ENCODE measurements at regions not wholly inside any gene's neighbourhood (a gene's known extent, or its start where the extent isn't known, plus 50 kb on each side); places are given as distances from the start of the nearest gene placed in this dataset.
"Not testable (repeated sequence)": the region's sequence is repeated elsewhere in the genome, so short reads cannot be mapped to it uniquely, and the experiment has no call there.

GRCh38 chr5:155665361-155665760 lies 651.8 kb downstream of the KIF4B start:
- ATAC-seq = no peak
- TF ChIP-seq ESRRG (CRISPR knock-in tag; IDR thresholded peaks at IDR 0.05) (no peak), OSR1 (CRISPR knock-in tag; IDR thresholded peaks at IDR 0.05) (no peak), TCF4 (CRISPR knock-in tag; IDR thresholded peaks at IDR 0.05; ENCODE audit: borderline replicate concordance) (no peak)

- not testable (repeated sequence) for ATAC-seq
These were observed 655.0 kb upstream of the SGCD start for GRCh38 chr5:155672001-155672400.

DNA sequence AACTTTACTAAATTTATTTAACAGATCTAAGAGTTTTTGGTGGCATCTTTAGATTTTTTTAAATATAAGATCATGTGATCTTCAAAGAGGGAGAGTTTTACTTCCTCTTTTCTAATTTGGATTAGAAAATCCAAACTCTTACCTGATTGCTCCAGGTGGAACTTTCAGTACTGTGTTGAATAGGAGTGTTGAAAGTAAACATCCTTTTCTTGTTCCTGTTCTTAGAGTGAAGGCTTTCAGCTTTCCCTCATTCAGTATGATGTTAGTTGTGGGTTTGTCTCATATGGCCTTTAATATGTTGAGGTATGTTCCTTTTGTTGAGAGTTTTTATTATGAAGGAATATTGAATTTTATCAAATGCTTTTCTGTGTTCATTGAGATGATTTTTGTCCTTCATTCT lies 650.0 kb upstream of the SGCD start:
- no peak for ATAC-seq
- TF ChIP-seq PPARA (CRISPR knock-in tag; IDR thresholded peaks at IDR 0.05; ENCODE audit: borderline replicate concordance) (no peak), SNAI2 (CRISPR knock-in tag; IDR thresholded peaks at IDR 0.05) (no peak), ZNF565 (CRISPR knock-in tag; conservative IDR thresholded peaks at IDR 0.05; ENCODE audit: low read depth) (no peak), ESRRG (CRISPR knock-in tag; IDR thresholded peaks at IDR 0.05) (no peak), ZNF8 (CRISPR knock-in tag; IDR thresholded peaks at IDR 0.05) (no peak), CSDC2 (CRISPR knock-in tag; IDR thresholded peaks at IDR 0.05) (no peak), OSR1 (CRISPR knock-in tag; IDR thresholded peaks at IDR 0.05) (no peak), ZNF70 (CRISPR knock-in tag; IDR thresholded peaks at IDR 0.05) (no peak), BACH2 (CRISPR knock-in tag; IDR thresholded peaks at IDR 0.05; ENCODE audit: borderline replicate concordance) (no peak), ZFP3 (CRISPR knock-in tag; IDR thresholded peaks at IDR 0.05) (no peak), ZC3H10 (CRISPR knock-in tag; IDR thresholded peaks at IDR 0.05) (no peak), TCF4 (CRISPR knock-in tag; IDR thresholded peaks at IDR 0.05; ENCODE audit: borderline replicate concordance) (no peak), ARNTL (CRISPR knock-in tag; IDR thresholded peaks at IDR 0.05; ENCODE audit: borderline replicate concordance, low read depth) (no peak), GLIS3 (CRISPR knock-in tag; IDR thresholded peaks at IDR 0.05) (no peak), TSHZ2 (CRISPR knock-in tag; IDR thresholded peaks at IDR 0.05) (no peak)
- TF ChIP-seq, protein P1, sequence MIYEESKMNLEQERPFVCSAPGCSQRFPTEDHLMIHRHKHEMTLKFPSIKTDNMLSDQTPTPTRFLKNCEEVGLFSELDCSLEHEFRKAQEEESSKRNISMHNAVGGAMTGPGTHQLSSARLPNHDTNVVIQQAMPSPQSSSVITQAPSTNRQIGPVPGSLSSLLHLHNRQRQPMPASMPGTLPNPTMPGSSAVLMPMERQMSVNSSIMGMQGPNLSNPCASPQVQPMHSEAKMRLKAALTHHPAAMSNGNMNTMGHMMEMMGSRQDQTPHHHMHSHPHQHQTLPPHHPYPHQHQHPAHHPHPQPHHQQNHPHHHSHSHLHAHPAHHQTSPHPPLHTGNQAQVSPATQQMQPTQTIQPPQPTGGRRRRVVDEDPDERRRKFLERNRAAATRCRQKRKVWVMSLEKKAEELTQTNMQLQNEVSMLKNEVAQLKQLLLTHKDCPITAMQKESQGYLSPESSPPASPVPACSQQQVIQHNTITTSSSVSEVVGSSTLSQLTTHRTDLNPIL (CRISPR knock-in tag; IDR thresholded peaks at IDR 0.05; ENCODE audit: low read depth) = no peak
- TF ChIP-seq, protein P2, sequence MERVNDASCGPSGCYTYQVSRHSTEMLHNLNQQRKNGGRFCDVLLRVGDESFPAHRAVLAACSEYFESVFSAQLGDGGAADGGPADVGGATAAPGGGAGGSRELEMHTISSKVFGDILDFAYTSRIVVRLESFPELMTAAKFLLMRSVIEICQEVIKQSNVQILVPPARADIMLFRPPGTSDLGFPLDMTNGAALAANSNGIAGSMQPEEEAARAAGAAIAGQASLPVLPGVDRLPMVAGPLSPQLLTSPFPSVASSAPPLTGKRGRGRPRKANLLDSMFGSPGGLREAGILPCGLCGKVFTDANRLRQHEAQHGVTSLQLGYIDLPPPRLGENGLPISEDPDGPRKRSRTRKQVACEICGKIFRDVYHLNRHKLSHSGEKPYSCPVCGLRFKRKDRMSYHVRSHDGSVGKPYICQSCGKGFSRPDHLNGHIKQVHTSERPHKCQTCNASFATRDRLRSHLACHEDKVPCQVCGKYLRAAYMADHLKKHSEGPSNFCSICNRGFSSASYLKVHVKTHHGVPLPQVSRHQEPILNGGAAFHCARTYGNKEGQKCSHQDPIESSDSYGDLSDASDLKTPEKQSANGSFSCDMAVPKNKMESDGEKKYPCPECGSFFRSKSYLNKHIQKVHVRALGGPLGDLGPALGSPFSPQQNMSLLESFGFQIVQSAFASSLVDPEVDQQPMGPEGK (CRISPR knock-in tag; IDR thresholded peaks at IDR 0.05; ENCODE audit: borderline replicate concordance) = no peak

GRCh38 chr5:155678371-155678770 lies 648.6 kb upstream of the SGCD start:
- no peak for ATAC-seq
- TF ChIP-seq ZFP30 (CRISPR knock-in tag; IDR thresholded peaks at IDR 0.05) (no peak), PPARA (CRISPR knock-in tag; IDR thresholded peaks at IDR 0.05; ENCODE audit: borderline replicate concordance) (no peak), BACH2 (CRISPR knock-in tag; IDR thresholded peaks at IDR 0.05; ENCODE audit: borderline replicate concordance) (no peak), SNAI2 (CRISPR knock-in tag; IDR thresholded peaks at IDR 0.05) (no peak), ZNF8 (CRISPR knock-in tag; IDR thresholded peaks at IDR 0.05) (no peak), RARB (CRISPR knock-in tag; IDR thresholded peaks at IDR 0.05) (no peak), TOX (CRISPR knock-in tag; IDR thresholded peaks at IDR 0.05; ENCODE audit: borderline replicate concordance) (no peak), ZNF565 (CRISPR knock-in tag; conservative IDR thresholded peaks at IDR 0.05; ENCODE audit: low read depth) (no peak), ZFP3 (CRISPR knock-in tag; IDR thresholded peaks at IDR 0.05) (no peak), GLIS3 (CRISPR knock-in tag; IDR thresholded peaks at IDR 0.05) (no peak), TSHZ2 (CRISPR knock-in tag; IDR thresholded peaks at IDR 0.05) (no peak), ARNTL (CRISPR knock-in tag; IDR thresholded peaks at IDR 0.05; ENCODE audit: borderline replicate concordance, low read depth) (no peak), OSR1 (CRISPR knock-in tag; IDR thresholded peaks at IDR 0.05) (no peak), ZC3H10 (CRISPR knock-in tag; IDR thresholded peaks at IDR 0.05) (no peak), ISL1 (CRISPR knock-in tag; IDR thresholded peaks at IDR 0.05) (no peak)
- TF ChIP-seq, protein P3, sequence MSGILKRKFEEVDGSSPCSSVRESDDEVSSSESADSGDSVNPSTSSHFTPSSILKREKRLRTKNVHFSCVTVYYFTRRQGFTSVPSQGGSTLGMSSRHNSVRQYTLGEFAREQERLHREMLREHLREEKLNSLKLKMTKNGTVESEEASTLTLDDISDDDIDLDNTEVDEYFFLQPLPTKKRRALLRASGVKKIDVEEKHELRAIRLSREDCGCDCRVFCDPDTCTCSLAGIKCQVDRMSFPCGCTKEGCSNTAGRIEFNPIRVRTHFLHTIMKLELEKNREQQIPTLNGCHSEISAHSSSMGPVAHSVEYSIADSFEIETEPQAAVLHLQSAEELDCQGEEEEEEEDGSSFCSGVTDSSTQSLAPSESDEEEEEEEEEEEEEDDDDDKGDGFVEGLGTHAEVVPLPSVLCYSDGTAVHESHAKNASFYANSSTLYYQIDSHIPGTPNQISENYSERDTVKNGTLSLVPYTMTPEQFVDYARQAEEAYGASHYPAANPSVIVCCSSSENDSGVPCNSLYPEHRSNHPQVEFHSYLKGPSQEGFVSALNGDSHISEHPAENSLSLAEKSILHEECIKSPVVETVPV (CRISPR knock-in tag; IDR thresholded peaks at IDR 0.05) = no peak

Measured in SK-N-SH treated with all-trans-retinoic acid at 6 μM for 48 hours (cell line).